ENCODE measurements at regions not wholly inside any gene's neighbourhood (a gene's known extent, or its start where the extent isn't known, plus 50 kb on each side); places are given as distances from the start of the nearest gene placed in this dataset.

DNA sequence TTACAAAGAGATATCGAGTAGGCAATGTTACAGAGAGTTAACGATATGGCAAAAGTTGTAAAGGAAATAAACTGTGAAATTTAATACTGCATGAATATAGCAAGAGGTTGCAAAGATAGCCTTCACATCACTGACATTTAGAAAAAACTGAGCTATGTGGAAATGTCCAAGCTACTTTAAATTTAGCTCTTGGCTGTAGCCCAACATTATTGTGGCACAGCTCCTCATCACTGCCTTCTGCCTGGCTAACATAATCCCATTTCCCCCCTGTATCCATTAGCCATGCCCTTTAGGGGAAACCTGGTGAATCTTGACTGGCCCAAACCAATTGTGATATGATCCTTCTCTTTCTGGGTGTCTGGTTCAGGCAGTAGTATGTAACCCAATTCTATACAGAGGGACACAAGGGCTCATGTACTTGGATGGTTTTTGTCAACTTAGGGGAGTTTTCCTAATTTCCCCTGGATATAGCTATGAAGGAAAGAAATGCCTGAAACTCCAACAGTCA lies 115.4 kb downstream of the PFDN4 start (continued):
- TF ChIP-seq, protein P1, sequence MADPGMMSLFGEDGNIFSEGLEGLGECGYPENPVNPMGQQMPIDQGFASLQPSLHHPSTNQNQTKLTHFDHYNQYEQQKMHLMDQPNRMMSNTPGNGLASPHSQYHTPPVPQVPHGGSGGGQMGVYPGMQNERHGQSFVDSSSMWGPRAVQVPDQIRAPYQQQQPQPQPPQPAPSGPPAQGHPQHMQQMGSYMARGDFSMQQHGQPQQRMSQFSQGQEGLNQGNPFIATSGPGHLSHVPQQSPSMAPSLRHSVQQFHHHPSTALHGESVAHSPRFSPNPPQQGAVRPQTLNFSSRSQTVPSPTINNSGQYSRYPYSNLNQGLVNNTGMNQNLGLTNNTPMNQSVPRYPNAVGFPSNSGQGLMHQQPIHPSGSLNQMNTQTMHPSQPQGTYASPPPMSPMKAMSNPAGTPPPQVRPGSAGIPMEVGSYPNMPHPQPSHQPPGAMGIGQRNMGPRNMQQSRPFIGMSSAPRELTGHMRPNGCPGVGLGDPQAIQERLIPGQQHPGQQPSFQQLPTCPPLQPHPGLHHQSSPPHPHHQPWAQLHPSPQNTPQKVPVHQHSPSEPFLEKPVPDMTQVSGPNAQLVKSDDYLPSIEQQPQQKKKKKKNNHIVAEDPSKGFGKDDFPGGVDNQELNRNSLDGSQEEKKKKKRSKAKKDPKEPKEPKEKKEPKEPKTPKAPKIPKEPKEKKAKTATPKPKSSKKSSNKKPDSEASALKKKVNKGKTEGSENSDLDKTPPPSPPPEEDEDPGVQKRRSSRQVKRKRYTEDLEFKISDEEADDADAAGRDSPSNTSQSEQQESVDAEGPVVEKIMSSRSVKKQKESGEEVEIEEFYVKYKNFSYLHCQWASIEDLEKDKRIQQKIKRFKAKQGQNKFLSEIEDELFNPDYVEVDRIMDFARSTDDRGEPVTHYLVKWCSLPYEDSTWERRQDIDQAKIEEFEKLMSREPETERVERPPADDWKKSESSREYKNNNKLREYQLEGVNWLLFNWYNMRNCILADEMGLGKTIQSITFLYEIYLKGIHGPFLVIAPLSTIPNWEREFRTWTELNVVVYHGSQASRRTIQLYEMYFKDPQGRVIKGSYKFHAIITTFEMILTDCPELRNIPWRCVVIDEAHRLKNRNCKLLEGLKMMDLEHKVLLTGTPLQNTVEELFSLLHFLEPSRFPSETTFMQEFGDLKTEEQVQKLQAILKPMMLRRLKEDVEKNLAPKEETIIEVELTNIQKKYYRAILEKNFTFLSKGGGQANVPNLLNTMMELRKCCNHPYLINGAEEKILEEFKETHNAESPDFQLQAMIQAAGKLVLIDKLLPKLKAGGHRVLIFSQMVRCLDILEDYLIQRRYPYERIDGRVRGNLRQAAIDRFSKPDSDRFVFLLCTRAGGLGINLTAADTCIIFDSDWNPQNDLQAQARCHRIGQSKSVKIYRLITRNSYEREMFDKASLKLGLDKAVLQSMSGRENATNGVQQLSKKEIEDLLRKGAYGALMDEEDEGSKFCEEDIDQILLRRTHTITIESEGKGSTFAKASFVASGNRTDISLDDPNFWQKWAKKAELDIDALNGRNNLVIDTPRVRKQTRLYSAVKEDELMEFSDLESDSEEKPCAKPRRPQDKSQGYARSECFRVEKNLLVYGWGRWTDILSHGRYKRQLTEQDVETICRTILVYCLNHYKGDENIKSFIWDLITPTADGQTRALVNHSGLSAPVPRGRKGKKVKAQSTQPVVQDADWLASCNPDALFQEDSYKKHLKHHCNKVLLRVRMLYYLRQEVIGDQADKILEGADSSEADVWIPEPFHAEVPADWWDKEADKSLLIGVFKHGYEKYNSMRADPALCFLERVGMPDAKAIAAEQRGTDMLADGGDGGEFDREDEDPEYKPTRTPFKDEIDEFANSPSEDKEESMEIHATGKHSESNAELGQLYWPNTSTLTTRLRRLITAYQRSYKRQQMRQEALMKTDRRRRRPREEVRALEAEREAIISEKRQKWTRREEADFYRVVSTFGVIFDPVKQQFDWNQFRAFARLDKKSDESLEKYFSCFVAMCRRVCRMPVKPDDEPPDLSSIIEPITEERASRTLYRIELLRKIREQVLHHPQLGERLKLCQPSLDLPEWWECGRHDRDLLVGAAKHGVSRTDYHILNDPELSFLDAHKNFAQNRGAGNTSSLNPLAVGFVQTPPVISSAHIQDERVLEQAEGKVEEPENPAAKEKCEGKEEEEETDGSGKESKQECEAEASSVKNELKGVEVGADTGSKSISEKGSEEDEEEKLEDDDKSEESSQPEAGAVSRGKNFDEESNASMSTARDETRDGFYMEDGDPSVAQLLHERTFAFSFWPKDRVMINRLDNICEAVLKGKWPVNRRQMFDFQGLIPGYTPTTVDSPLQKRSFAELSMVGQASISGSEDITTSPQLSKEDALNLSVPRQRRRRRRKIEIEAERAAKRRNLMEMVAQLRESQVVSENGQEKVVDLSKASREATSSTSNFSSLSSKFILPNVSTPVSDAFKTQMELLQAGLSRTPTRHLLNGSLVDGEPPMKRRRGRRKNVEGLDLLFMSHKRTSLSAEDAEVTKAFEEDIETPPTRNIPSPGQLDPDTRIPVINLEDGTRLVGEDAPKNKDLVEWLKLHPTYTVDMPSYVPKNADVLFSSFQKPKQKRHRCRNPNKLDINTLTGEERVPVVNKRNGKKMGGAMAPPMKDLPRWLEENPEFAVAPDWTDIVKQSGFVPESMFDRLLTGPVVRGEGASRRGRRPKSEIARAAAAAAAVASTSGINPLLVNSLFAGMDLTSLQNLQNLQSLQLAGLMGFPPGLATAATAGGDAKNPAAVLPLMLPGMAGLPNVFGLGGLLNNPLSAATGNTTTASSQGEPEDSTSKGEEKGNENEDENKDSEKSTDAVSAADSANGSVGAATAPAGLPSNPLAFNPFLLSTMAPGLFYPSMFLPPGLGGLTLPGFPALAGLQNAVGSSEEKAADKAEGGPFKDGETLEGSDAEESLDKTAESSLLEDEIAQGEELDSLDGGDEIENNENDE (IDR thresholded peaks at IDR 0.05; ENCODE audit: insufficient replicate concordance, low read length): no peak
- TF ChIP-seq RFX5 (IDR thresholded peaks at IDR 0.05; ENCODE audit: borderline replicate concordance, low read depth, low read length) (no peak), MAFK (IDR thresholded peaks at IDR 0.05; ENCODE audit: low read depth, low read length) (no peak), RXRA (IDR thresholded peaks at IDR 0.05; ENCODE audit: insufficient read depth, low read depth, low read length) (no peak), SIN3A (conservative IDR thresholded peaks at IDR 0.05 in 1 of 2, IDR thresholded peaks at IDR 0.05 in 1 of 2; ENCODE audit: low read depth in 1 of 2, low read length in 2 of 2) (no peak), CHD1 (IDR thresholded peaks at IDR 0.05; ENCODE audit: low read depth, low read length) (no peak)

All from H1 (cell line).